A549 (cell line): ENCODE measurements at regions not wholly inside any gene's neighbourhood (a gene's known extent, or its start where the extent isn't known, plus 50 kb on each side); places are given as distances from the start of the nearest gene placed in this dataset.

Experiments used
- BHLHE40 ChIP-seq: IDR thresholded peaks from 2 replicates; pipeline ENCODE4 v1.6.1; 2012; ENCODE audit warnings: low read depth, low read length, inconsistent platforms
- CBX2 ChIP-seq: fragments of 200-600 bp; sonication (generic); IDR thresholded peaks from 2 replicates; pipeline ENCODE4 v1.6.1; 2016; ENCODE audit warnings: low read depth, mild to moderate bottlenecking, borderline replicate concordance
- CHD4 ChIP-seq: fragments of 200-600 bp; sonication (generic); IDR thresholded peaks from 2 replicates; pipeline ENCODE4 v1.6.1; 2016; ENCODE audit warnings: antibody characterized with exemption, mild to moderate bottlenecking, borderline replicate concordance
- ELK1 ChIP-seq: fragments of 150-350 bp; IDR thresholded peaks from 2 replicates; pipeline ENCODE4 v1.6.1; 2014; ENCODE audit warnings: low read depth, mild to moderate bottlenecking, low read length
- HDAC2 ChIP-seq: fragments of 200-600 bp; sonication (generic); IDR thresholded peaks from 2 replicates; pipeline ENCODE4 v1.6.1; 2016
- PBX3 ChIP-seq: IDR thresholded peaks from 2 replicates; pipeline ENCODE4 v1.6.1; 2012
- POLR2A ChIP-seq: IDR thresholded peaks from 2 replicates; pipeline ENCODE4 v1.6.1; 2012; ENCODE audit warnings: mild to moderate bottlenecking, low read length
- RAD21 ChIP-seq, 2 experiments: fragments of >200 bp in 1 of 2; sonication (Bioruptor Twin) in 1 of 2; formaldehyde crosslinking in 1 of 2; IDR thresholded peaks in 1 of 2; conservative IDR thresholded peaks in 1 of 2; 2 replicates in 1 of 2; 3 replicates in 1 of 2; pipeline ENCODE4 v1.6.1; 2012 to 2018; ENCODE audit warnings: inconsistent platforms in 1 of 2
- REST ChIP-seq: fragments of 200-600 bp; sonication (generic); IDR thresholded peaks from 2 replicates; pipeline ENCODE4 v1.6.1; 2016; ENCODE audit warnings: antibody characterized with exemption, mild to moderate bottlenecking, moderate library complexity
- RFX5 ChIP-seq: fragments of 450-650 bp; IDR thresholded peaks from 2 replicates; pipeline ENCODE4 v1.7.1; 2014; ENCODE audit warnings: antibody characterized with exemption, mild to moderate bottlenecking, moderate library complexity
- TP53 ChIP-seq: fragments of 250-450 bp; sonication (Bioruptor Pico); IDR thresholded peaks from 2 replicates; pipeline ENCODE4 v1.5.0; 2021; ENCODE audit warnings: mild to moderate bottlenecking, moderate library complexity
- TF ChIP-seq, protein P1 (sequence below): fragments of >200 bp; sonication (Bioruptor Twin); formaldehyde crosslinking; IDR thresholded peaks from 3 replicates; pipeline ENCODE4 v1.5.1; 2016
- TF ChIP-seq, protein P2 (sequence below): IDR thresholded peaks from 2 replicates; pipeline ENCODE4 v1.6.1; 2012

DNA sequence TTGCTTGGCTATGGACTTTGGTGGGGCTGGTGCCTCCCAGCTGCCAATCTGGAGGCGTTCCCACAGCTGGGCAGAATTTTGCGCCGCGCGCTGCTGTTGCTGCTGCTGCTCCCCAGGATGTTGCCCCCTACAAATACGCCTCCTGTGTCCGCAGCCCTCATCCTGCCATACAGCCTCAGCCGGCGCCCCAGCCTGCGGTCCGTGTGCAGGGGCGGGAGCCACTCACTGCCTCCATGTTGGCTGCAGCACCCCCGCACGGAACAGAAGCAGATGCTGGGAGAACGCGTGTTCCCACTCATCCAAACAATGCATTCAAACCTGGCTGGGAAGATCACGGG, 197.7 kb upstream of the MCTP2 start:
- TF ChIP-seq BHLHE40 (no peak), CBX2 (no peak), RFX5 (no peak), REST (no peak), PBX3 (no peak), ELK1 (no peak), RAD21 (conservative IDR thresholded peaks at IDR 0.05 in 1 of 2, IDR thresholded peaks at IDR 0.05 in 1 of 2) (no peak), HDAC2 (no peak), POLR2A (no peak), TP53 (CRISPR knock-in tag) (no peak), CHD4 (no peak)
- TF ChIP-seq, protein P1, sequence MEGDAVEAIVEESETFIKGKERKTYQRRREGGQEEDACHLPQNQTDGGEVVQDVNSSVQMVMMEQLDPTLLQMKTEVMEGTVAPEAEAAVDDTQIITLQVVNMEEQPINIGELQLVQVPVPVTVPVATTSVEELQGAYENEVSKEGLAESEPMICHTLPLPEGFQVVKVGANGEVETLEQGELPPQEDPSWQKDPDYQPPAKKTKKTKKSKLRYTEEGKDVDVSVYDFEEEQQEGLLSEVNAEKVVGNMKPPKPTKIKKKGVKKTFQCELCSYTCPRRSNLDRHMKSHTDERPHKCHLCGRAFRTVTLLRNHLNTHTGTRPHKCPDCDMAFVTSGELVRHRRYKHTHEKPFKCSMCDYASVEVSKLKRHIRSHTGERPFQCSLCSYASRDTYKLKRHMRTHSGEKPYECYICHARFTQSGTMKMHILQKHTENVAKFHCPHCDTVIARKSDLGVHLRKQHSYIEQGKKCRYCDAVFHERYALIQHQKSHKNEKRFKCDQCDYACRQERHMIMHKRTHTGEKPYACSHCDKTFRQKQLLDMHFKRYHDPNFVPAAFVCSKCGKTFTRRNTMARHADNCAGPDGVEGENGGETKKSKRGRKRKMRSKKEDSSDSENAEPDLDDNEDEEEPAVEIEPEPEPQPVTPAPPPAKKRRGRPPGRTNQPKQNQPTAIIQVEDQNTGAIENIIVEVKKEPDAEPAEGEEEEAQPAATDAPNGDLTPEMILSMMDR: no peak
- TF ChIP-seq, protein P2, sequence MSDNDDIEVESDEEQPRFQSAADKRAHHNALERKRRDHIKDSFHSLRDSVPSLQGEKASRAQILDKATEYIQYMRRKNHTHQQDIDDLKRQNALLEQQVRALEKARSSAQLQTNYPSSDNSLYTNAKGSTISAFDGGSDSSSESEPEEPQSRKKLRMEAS: no peak
